ENCODE measurements at regions not wholly inside any gene's neighbourhood (a gene's known extent, or its start where the extent isn't known, plus 50 kb on each side); places are given as distances from the start of the nearest gene placed in this dataset.

DNA sequence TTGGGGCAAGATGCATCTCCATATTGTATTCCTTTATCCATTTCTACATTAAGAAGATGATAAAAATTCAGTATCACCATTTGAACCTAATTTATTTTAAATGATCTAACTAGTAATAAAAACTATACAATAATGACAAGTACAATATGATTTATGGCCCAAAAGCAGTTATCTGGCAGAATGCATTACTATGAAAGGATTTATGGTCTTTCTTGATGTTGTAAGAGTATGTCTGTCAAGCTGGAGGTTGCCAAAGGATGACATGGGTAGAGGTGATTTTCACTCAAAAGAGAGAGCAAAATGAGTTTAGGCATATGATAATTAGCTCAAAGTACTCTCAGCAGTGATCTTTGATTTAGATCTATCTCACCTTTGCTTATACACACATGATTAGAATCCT is 54.2 kb upstream of the MAP2 start:
- TF ChIP-seq, protein P1, sequence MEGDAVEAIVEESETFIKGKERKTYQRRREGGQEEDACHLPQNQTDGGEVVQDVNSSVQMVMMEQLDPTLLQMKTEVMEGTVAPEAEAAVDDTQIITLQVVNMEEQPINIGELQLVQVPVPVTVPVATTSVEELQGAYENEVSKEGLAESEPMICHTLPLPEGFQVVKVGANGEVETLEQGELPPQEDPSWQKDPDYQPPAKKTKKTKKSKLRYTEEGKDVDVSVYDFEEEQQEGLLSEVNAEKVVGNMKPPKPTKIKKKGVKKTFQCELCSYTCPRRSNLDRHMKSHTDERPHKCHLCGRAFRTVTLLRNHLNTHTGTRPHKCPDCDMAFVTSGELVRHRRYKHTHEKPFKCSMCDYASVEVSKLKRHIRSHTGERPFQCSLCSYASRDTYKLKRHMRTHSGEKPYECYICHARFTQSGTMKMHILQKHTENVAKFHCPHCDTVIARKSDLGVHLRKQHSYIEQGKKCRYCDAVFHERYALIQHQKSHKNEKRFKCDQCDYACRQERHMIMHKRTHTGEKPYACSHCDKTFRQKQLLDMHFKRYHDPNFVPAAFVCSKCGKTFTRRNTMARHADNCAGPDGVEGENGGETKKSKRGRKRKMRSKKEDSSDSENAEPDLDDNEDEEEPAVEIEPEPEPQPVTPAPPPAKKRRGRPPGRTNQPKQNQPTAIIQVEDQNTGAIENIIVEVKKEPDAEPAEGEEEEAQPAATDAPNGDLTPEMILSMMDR (IDR thresholded peaks at IDR 0.05) = no peak
- no peak for TF ChIP-seq POLR2A (IDR thresholded peaks at IDR 0.05)
- no peak for TF ChIP-seq POLR2AphosphoS5 (IDR thresholded peaks at IDR 0.05)
- no peak for TF ChIP-seq EP300 (IDR thresholded peaks at IDR 0.05)
